Testis (tissue), 2 donors: ENCODE measurements at regions not wholly inside any gene's neighbourhood (a gene's known extent, or its start where the extent isn't known, plus 50 kb on each side); places are given as distances from the start of the nearest gene placed in this dataset.

Source experiments
- DNase-seq: peaks from one replicate; pipeline ENCODE4 v3.0.0-alpha.2; 2019
- H3K27ac ChIP-seq, 2 donors: fragments of 200-600 bp; sonication (generic); one replicate each; pipeline ENCODE4 v1.5.1; 2019
- H3K27me3 ChIP-seq: fragments of 200-600 bp; sonication (generic); one replicate; pipeline ENCODE4 v1.5.1; 2019
- H3K36me3 ChIP-seq: fragments of 200-600 bp; sonication (generic); one replicate; pipeline ENCODE4 v1.5.1; 2017; ENCODE audit warnings: low read depth; ENCODE audit errors: missing control alignments
- H3K4me1 ChIP-seq: fragments of 200-600 bp; sonication (generic); one replicate; pipeline ENCODE4 v1.5.1; 2019
- H3K4me3 ChIP-seq, 2 donors: fragments of 200-600 bp; sonication (generic); one replicate each; pipeline ENCODE4 v1.5.1; 2017 to 2019
- H3K9me3 ChIP-seq: fragments of 200-600 bp; sonication (generic); one replicate; pipeline ENCODE4 v1.5.1; 2017
- POLR2A ChIP-seq: fragments of 450-650 bp; IDR thresholded peaks from one replicate; pipeline ENCODE4 v1.6.1; 2017; ENCODE audit warnings: antibody characterized with exemption, mild to moderate bottlenecking, moderate library complexity
- WGBS, 2 donors: methylation state at CpG; one replicate each; pipeline ENCODE4 v1.1.5; 2018; 5-methylcytosine and 5-hydroxymethylcytosine counted together
- intact Hi-C: fragments of 100-400 bp; cut with DNase I; formaldehyde crosslinking; loops from one replicate; pipeline ENCODE4 v1.15.1; 2023; ENCODE audit warnings: low total_unique reads
- TF ChIP-seq, protein P1 (sequence below), 3 experiments: fragments of 450-650 bp in 2 of 3; fragments of 200-600 bp in 1 of 3; sonication (generic) in 1 of 3; IDR thresholded peaks; one replicate each; pipeline ENCODE4 v1.5.1; 2016 to 2019; ENCODE audit warnings: antibody characterized with exemption in 3 of 3, mild to moderate bottlenecking in 2 of 3, moderate library complexity in 1 of 3

- no peak for TF ChIP-seq POLR2A
- TF ChIP-seq, protein P1, sequence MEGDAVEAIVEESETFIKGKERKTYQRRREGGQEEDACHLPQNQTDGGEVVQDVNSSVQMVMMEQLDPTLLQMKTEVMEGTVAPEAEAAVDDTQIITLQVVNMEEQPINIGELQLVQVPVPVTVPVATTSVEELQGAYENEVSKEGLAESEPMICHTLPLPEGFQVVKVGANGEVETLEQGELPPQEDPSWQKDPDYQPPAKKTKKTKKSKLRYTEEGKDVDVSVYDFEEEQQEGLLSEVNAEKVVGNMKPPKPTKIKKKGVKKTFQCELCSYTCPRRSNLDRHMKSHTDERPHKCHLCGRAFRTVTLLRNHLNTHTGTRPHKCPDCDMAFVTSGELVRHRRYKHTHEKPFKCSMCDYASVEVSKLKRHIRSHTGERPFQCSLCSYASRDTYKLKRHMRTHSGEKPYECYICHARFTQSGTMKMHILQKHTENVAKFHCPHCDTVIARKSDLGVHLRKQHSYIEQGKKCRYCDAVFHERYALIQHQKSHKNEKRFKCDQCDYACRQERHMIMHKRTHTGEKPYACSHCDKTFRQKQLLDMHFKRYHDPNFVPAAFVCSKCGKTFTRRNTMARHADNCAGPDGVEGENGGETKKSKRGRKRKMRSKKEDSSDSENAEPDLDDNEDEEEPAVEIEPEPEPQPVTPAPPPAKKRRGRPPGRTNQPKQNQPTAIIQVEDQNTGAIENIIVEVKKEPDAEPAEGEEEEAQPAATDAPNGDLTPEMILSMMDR (IDR thresholded peaks at IDR 0.05), result no peak
- Histone ChIP-seq H3K4me3 (no peak overlapping the region), H3K27ac (no peak overlapping the region), H3K27me3 (no peaks in the 10 kb centered on the region), H3K9me3 (no peaks in the 10 kb centered on the region), H3K4me1 (no peaks in the 10 kb centered on the region), H3K36me3 (no peaks in the 10 kb centered on the region)
- intact Hi-C loops, result no loop called here
- WGBS, 2 donors, result 87 to 93% methylated on average over 2 of the region's 2 CpGs
- DNase-seq, result no peak
Observed at GRCh38 chr7:136585954-136586670, 282.3 kb upstream of the CHRM2 start.

GRCh38 chr7:136566491-136566890 is 302.0 kb upstream of the CHRM2 start:
- Histone ChIP-seq H3K4me3 (no peak overlapping the region), H3K9me3 (no peaks in the 10 kb centered on the region), H3K4me1 (no peaks in the 10 kb centered on the region), H3K36me3 (no peaks in the 10 kb centered on the region), H3K27me3 (no peaks in the 10 kb centered on the region), H3K27ac (no peak overlapping the region)
- 46 to 58% methylated on average over 2 of the region's 2 CpGs for WGBS, 2 donors
- DNase-seq, result no peak
- TF ChIP-seq, protein P1 (IDR thresholded peaks at IDR 0.05), result no peak
- no peak for TF ChIP-seq POLR2A
- intact Hi-C loops, result no loop called here

DNA sequence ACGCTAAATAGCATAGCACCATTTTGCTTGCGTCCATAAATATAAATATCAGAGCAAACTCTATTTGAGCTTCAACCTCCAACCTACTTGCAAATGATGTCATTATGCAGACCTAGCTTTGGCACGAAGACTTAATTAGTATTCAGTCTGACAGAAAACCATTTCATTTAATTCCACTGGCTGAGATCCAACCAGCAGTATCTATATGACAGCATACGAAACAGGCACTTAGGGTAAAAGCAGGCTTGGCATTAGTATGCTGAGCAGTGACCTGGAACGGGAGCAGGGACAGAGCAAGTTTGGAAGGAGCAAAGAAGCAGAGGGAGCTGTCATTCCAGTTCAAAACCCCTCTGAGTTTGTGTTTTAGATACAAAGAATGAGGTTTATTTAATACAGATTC is 312.5 kb upstream of the CHRM2 start:
- Histone ChIP-seq H3K27ac (no peak overlapping the region), H3K27me3 (no peaks in the 10 kb centered on the region), H3K4me3 (no peak overlapping the region), H3K36me3 (no peaks in the 10 kb centered on the region), H3K9me3 (no peaks in the 10 kb centered on the region), H3K4me1 (no peaks in the 10 kb centered on the region)
- TF ChIP-seq, protein P1 (IDR thresholded peaks at IDR 0.05), result no peak
- no peak for TF ChIP-seq POLR2A
- 62 to 67% methylated on average over 5 of the region's 5 CpGs for WGBS, 2 donors
- intact Hi-C loops, result no loop called here
- no peak for DNase-seq

DNA sequence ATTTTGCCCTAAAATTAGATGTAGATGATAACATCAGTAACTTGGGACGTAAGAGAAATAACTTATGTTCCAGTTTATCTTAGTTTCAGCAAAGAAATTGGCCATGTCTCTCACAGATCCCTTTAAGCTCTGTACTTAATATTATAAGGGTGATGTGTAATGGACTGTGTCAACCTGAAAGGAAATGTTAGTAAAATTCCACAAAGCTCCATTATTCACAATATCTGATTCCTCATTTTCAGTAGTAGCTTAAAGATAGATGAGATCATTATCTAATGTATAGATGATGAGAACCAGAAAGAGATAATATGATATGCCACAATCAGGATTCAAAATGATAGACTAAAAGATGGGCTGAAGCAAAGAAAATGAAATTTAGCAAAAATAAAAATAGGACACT is 316.8 kb upstream of the CHRM2 start:
- Histone ChIP-seq H3K36me3 (no peaks in the 10 kb centered on the region), H3K9me3 (no peaks in the 10 kb centered on the region), H3K27ac (no peak overlapping the region), H3K4me3 (no peak overlapping the region), H3K27me3 (no peaks in the 10 kb centered on the region), H3K4me1 (no peaks in the 10 kb centered on the region)
- DNase-seq, result no peak
- 82 to 84% methylated on average over 1 of the region's 1 CpG for whole genome bisulfite sequencing, 2 donors
- no peak for TF ChIP-seq POLR2A
- TF ChIP-seq, protein P1 (IDR thresholded peaks at IDR 0.05), result no peak
- intact Hi-C loops, result no loop called here

DNA sequence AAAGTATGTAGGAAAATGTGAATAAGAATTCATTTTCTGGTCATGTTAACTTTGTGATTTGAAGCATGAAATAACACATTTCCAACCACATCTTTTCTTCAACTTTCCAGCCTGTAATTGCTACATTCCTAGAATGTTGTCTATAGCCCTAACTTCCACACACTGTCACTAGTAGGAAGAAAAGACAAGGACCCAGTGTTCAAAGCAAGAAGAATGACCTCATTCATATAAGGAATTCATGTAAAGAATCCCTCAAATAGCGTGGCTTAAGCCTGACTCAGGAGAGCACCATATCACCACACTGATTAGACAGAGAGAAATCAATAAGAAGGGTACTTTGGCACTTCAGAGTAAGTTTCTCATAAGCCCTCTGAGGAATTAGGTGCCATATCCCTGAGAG is 318.7 kb upstream of the CHRM2 start:
- TF ChIP-seq, protein P1 (IDR thresholded peaks at IDR 0.05), result no peak
- TF ChIP-seq POLR2A, result no peak
- Histone ChIP-seq H3K4me1 (no peaks in the 10 kb centered on the region), H3K9me3 (no peaks in the 10 kb centered on the region), H3K4me3 (no peak overlapping the region), H3K27ac (no peak overlapping the region), H3K27me3 (no peaks in the 10 kb centered on the region), H3K36me3 (no peaks in the 10 kb centered on the region)
- intact Hi-C loops, result no loop called here
- DNase-seq, result no peak
- 61 to 74% methylated on average over 1 of the region's 1 CpG for WGBS, 2 donors
